ENCODE measurements at regions not wholly inside any gene's neighbourhood (a gene's known extent, or its start where the extent isn't known, plus 50 kb on each side); places are given as distances from the start of the nearest gene placed in this dataset.

GRCh38 chr2:239596792-239597191 is 196.0 kb upstream of the HDAC4 start:
- no peak for TF ChIP-seq CTCF (IDR thresholded peaks at IDR 0.05)
- TF ChIP-seq ZFX (IDR thresholded peaks at IDR 0.05; ENCODE audit: borderline replicate concordance), result no peak

All from 22Rv1 (cell line).